ENCODE measurements at regions not wholly inside any gene's neighbourhood (a gene's known extent, or its start where the extent isn't known, plus 50 kb on each side); places are given as distances from the start of the nearest gene placed in this dataset.
"Not testable (repeated sequence)": the region's sequence is repeated elsewhere in the genome, so short reads cannot be mapped to it uniquely, and the experiment has no call there.

GRCh38 chr1:242689378-242689777, 164.9 kb upstream of the PLD5 start:
- H3K36me3 ChIP-seq (ENCODE audit: control insufficient read depth, low read length) = no peaks in the 10 kb centered on the region
- H3K4me2 ChIP-seq (ENCODE audit: low read length) = no peak overlapping the region
- no peaks in the 10 kb centered on the region for H3K79me2 ChIP-seq (ENCODE audit: control insufficient read depth, low read length)
- no peak overlapping the region for H3K4me3 ChIP-seq (ENCODE audit: low read length)
- no peaks in the 10 kb centered on the region for H3K9me3 ChIP-seq (ENCODE audit: control insufficient read depth, insufficient read depth, low read length)
- H3K4me1 ChIP-seq (ENCODE audit: control insufficient read depth, low read length) = no peaks in the 10 kb centered on the region
- TF ChIP-seq EZH2phosphoT487 (IDR thresholded peaks at IDR 0.05; ENCODE audit: borderline replicate concordance, low read length) (no peak), CTCF (IDR thresholded peaks at IDR 0.05; ENCODE audit: low read depth, low read length, poor library complexity, severe bottlenecking) (no peak)
- no peaks in the 10 kb centered on the region for H3K9me2 ChIP-seq (replicated peaks; ENCODE audit: control insufficient read depth, low read length)
- H3F3A ChIP-seq (ENCODE audit: control insufficient read depth, insufficient read depth) = no peaks in the 10 kb centered on the region
- no peaks in the 10 kb centered on the region for H4K20me1 ChIP-seq (ENCODE audit: control insufficient read depth, insufficient read depth, low read depth, low read length)
- no peak overlapping the region for H3K27ac ChIP-seq (ENCODE audit: low read depth, low read length)
- no peaks in the 10 kb centered on the region for H3K27me3 ChIP-seq (ENCODE audit: control insufficient read depth, low read length)

DNA sequence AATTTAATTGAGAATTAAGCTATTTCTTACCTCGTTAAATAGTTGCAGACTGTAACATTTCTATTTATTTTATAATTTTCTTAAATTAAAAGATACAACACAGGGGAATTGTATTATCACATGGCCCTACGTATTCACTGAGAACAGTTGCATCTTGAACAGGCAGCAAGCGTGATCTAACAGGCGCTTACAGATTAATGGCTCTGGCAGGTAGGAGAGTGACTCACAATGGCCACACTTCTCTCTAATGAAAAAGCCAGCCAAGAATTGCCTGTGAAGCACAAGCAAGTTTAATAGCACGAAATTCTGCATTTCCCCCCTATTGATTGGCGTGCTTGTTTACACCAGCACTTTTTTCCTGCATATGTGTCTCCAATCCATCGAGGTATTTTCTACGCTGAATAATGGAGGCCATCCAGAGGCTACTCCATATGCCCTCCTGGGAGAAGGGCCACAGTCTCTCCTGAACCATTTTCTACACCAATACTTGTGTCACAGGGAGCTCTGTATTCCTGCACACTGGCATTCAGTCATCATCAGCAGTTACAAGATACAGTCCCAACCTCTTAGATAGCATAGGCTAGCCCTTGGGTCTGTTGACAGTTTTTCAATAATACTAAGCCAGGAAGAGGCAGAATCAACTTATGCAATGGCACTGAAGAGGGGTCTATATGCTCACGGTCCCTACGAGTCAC, 150.6 kb upstream of the PLD5 start:
- H3K4me1 ChIP-seq (ENCODE audit: control insufficient read depth, low read length) = no peaks in the 10 kb centered on the region
- no peak for TF ChIP-seq CTCF (IDR thresholded peaks at IDR 0.05; ENCODE audit: low read depth, low read length, poor library complexity, severe bottlenecking)
- TF ChIP-seq EZH2phosphoT487 (IDR thresholded peaks at IDR 0.05; ENCODE audit: borderline replicate concordance, low read length) = no peak
- no peak overlapping the region for H3K4me2 ChIP-seq (ENCODE audit: low read length)
- H3F3A ChIP-seq (ENCODE audit: control insufficient read depth, insufficient read depth) = no peaks in the 10 kb centered on the region
- no peaks in the 10 kb centered on the region for H3K9me2 ChIP-seq (replicated peaks; ENCODE audit: control insufficient read depth, low read length)
- no peaks in the 10 kb centered on the region for H3K79me2 ChIP-seq (ENCODE audit: control insufficient read depth, low read length)
- no peaks in the 10 kb centered on the region for H3K9me3 ChIP-seq (ENCODE audit: control insufficient read depth, insufficient read depth, low read length)
- no peaks in the 10 kb centered on the region for H3K27me3 ChIP-seq (ENCODE audit: control insufficient read depth, low read length)
- H3K27ac ChIP-seq (ENCODE audit: low read depth, low read length) = no peak overlapping the region
- H3K36me3 ChIP-seq (ENCODE audit: control insufficient read depth, low read length) = no peaks in the 10 kb centered on the region
- no peak overlapping the region for H3K4me3 ChIP-seq (ENCODE audit: low read length)
- no peaks in the 10 kb centered on the region for H4K20me1 ChIP-seq (ENCODE audit: control insufficient read depth, insufficient read depth, low read depth, low read length)

DNA sequence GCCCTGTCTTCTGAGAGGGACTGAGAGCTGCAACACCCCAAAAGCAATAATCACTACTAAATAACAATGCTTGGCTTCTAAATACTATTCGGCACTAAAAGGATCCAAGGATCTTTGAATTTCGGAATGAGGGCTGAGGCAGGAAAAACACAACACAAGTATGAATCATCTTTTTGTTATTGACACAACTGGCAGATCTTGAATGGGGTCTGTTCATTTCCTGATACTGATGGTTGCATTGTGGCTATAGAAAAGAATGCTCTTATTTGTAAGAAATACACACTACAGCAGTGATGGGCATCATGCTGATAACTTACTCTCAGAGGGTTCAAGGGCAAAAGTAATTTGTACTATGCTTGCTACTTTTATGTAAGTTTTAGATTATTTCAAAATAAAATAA, 149.2 kb upstream of the PLD5 start:
- H3K36me3 ChIP-seq (ENCODE audit: control insufficient read depth, low read length) = no peaks in the 10 kb centered on the region
- TF ChIP-seq EZH2phosphoT487 (IDR thresholded peaks at IDR 0.05; ENCODE audit: borderline replicate concordance, low read length) (no peak), CTCF (IDR thresholded peaks at IDR 0.05; ENCODE audit: low read depth, low read length, poor library complexity, severe bottlenecking) (no peak)
- no peaks in the 10 kb centered on the region for H3K9me2 ChIP-seq (replicated peaks; ENCODE audit: control insufficient read depth, low read length)
- no peaks in the 10 kb centered on the region for H3K27me3 ChIP-seq (ENCODE audit: control insufficient read depth, low read length)
- H3K4me1 ChIP-seq (ENCODE audit: control insufficient read depth, low read length) = no peaks in the 10 kb centered on the region
- no peaks in the 10 kb centered on the region for H3K9me3 ChIP-seq (ENCODE audit: control insufficient read depth, insufficient read depth, low read length)
- no peak overlapping the region for H3K4me2 ChIP-seq (ENCODE audit: low read length)
- no peak overlapping the region for H3K27ac ChIP-seq (ENCODE audit: low read depth, low read length)
- no peaks in the 10 kb centered on the region for H3F3A ChIP-seq (ENCODE audit: control insufficient read depth, insufficient read depth)
- no peak overlapping the region for H3K4me3 ChIP-seq (ENCODE audit: low read length)
- H4K20me1 ChIP-seq (ENCODE audit: control insufficient read depth, insufficient read depth, low read depth, low read length) = no peaks in the 10 kb centered on the region
- no peaks in the 10 kb centered on the region for H3K79me2 ChIP-seq (ENCODE audit: control insufficient read depth, low read length)

DNA sequence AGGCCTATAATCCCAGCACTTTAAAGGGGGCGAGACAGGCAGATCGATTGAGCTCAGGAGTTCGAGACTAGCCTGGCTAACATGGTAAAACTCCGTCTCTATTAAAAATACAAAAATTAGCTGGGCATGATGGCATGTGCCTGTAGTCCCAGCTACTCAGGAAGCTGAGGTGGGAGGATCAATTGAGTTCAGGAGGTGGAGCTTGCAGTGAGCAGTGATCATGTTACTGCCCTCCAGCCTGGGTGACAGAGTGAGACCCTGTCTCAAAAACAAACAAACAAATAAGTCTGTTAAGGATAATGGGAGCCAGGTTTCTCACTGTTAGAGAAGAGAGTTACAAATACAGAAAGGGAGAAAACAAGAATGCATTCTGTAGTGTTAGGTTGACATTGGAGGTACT, 148.7 kb upstream of the PLD5 start:
- H4K20me1 ChIP-seq (ENCODE audit: control insufficient read depth, insufficient read depth, low read depth, low read length); H3F3A ChIP-seq (ENCODE audit: control insufficient read depth, insufficient read depth); H3K4me2 ChIP-seq (ENCODE audit: low read length); H3K9me3 ChIP-seq (ENCODE audit: control insufficient read depth, insufficient read depth, low read length); H3K36me3 ChIP-seq (ENCODE audit: control insufficient read depth, low read length); H3K9me2 ChIP-seq (replicated peaks; ENCODE audit: control insufficient read depth, low read length); H3K27me3 ChIP-seq (ENCODE audit: control insufficient read depth, low read length); H3K4me1 ChIP-seq (ENCODE audit: control insufficient read depth, low read length); H3K27ac ChIP-seq (ENCODE audit: low read depth, low read length); H3K79me2 ChIP-seq (ENCODE audit: control insufficient read depth, low read length); H3K4me3 ChIP-seq (ENCODE audit: low read length): not testable (repeated sequence)

Data from DOHH2 (cell line).